Heart right ventricle (tissue), 16 donors: ENCODE measurements at regions not wholly inside any gene's neighbourhood (a gene's known extent, or its start where the extent isn't known, plus 50 kb on each side); places are given as distances from the start of the nearest gene placed in this dataset.
"Not testable (repeated sequence)": the region's sequence is repeated elsewhere in the genome, so short reads cannot be mapped to it uniquely, and the experiment has no call there.

Experiments used
- ATAC-seq, 8 donors: fragments of 200-7000 bp; cut with Tn5 transposase; one replicate each; pipeline ENCODE4 v1.9.1; 2020; ENCODE audit warnings: mild to moderate bottlenecking in 8 of 8, moderate library complexity in 8 of 8, moderate number of reproducible peaks in 1 of 8
- DNase-seq, 2 donors: peaks; one replicate each; pipeline ENCODE4 v3.0.0-alpha.2; 2020
- H3K27ac ChIP-seq, 10 donors: fragments of 200-600 bp; sonication (generic) in 2 of 10; one replicate each; pipeline versions ENCODE4 v1.5.0 to v1.8.0; 2020 to 2022; ENCODE audit warnings: mild to moderate bottlenecking in 3 of 10
- H3K27me3 ChIP-seq, 7 donors: fragments of 200-600 bp; one replicate each; pipeline ENCODE4 v1.8.0; 2021 to 2022; ENCODE audit warnings: mild to moderate bottlenecking in 2 of 7
- H3K36me3 ChIP-seq, 9 donors: fragments of 200-600 bp; sonication (generic) in 1 of 9; one replicate each; pipeline versions ENCODE4 v1.5.0 to v1.8.0; 2020 to 2022; ENCODE audit warnings: mild to moderate bottlenecking in 2 of 9
- H3K4me1 ChIP-seq, 9 donors: fragments of 200-600 bp; sonication (generic) in 1 of 9; one replicate each; pipeline versions ENCODE4 v1.5.0 to v1.8.0; 2020 to 2022; ENCODE audit warnings: mild to moderate bottlenecking in 4 of 9
- H3K4me3 ChIP-seq, 10 donors: fragments of 200-600 bp; sonication (generic) in 2 of 10; one replicate each; pipeline versions ENCODE4 v1.5.0 to v1.8.0; 2020 to 2022; ENCODE audit warnings: mild to moderate bottlenecking in 7 of 10, moderate library complexity in 2 of 10
- H3K9me3 ChIP-seq, 11 donors: fragments of 200-600 bp in 10 of 11; sonication (generic) in 2 of 11; one replicate each; pipeline versions ENCODE4 v1.5.0 to v1.8.0; 2013 to 2022; ENCODE audit warnings: mild to moderate bottlenecking in 2 of 11, control low read depth in 1 of 11, moderate library complexity in 1 of 11
- CTCF ChIP-seq, 9 donors: fragments of 200-600 bp; sonication (generic) in 2 of 9; IDR thresholded peaks; one replicate each; pipeline versions ENCODE4 v1.5.0 to v1.8.0; 2021 to 2022; ENCODE audit warnings: antibody characterized with exemption in 9 of 9, mild to moderate bottlenecking in 5 of 9, moderate library complexity in 1 of 9
- WGBS, 2 donors: extraction: QIAGEN DNeasy Blood & Tissue Kit; methylation state at CpG; one replicate each; pipeline ENCODE4 v1.1.7; 2013; ENCODE audit warnings: inconsistent platforms in 1 of 2; 5-methylcytosine and 5-hydroxymethylcytosine counted together
- intact Hi-C, 10 donors: fragments of 100-400 bp; cut with DNase I; formaldehyde crosslinking; loops; one replicate each; pipeline versions ENCODE4 v1.11.1 to v1.14.2; 2022
- donor health status: Arrhythmogenic right ventricular cardiomyopathy.
- donor health status: ischemic (EF 13 %, LVEDD 7.1; RV severe dilation, severe dysfunction).
- donor health status: healthy with polysubstance abuse.
- donor health status: DM: no; HTN: yes; CAD: no.
- donor health status: DM: no; HTN: no; CAD: no.
- donor health status: ischemic (EF 25% LVEDD 6.9; RV normal size, moderate dysfunction).
- donor health status: ischemic (EF 25% LVEDD 5.7; RV mildly dilated, moderate dysfunction).
- donor health status: healthy.
- donor health status: DM: yes; HTN: yes; CAD: no.
- donor health status: Ischemic cardiomyopathy.
- donor health status: ischemic (EF 35%, LVEDD 5.7; RV mildly dilated, moderate dysfunction).
- donor health status: nonischemic (EF 11% LVEDD 7.7; RV severe dilation, severe dysfunction).
- donor health status: DM: yes; HTN: yes; CAD: no.
- donor health status: PGD.
- donor health status: ischemic (EF 29% LVEDD 5.4; RV normal size, mild dysfunction).
- donor health status: nonischemic (EF 23%, LVEDD 6.1; RV moderate dilation, normal function).

GRCh38 chr2:147273628-147274027, 571.2 kb upstream of the ACVR2A start:
- ATAC-seq (no peak), DNase-seq (no peak)
- intact Hi-C loops: loop anchor here in 1 of 10 donors (2.0 kb wide), 1 partner anchor 53 kb away; no protein-coding TSS in a partner anchor
- H3K4me1 ChIP-seq: no peaks in the 10 kb centered on the region
- H3K4me3 ChIP-seq: no peak overlapping the region
- no peaks in the 10 kb centered on the region for H3K27me3 ChIP-seq
- WGBS, 2 donors: 91 to 96% methylated on average over 1 of the region's 1 CpG
- H3K27ac ChIP-seq: no peak overlapping the region
- H3K9me3 ChIP-seq: peaks cover 0 to 22% (median 9%) of the 10 kb centered on the region in 11 donors
- TF ChIP-seq CTCF (IDR thresholded peaks at IDR 0.05): no peak
- no peaks in the 10 kb centered on the region for H3K36me3 ChIP-seq

GRCh38 chr2:147273106-147273505, 571.7 kb upstream of the ACVR2A start:
- H3K9me3 ChIP-seq: peaks cover 0 to 28% (median 9%) of the 10 kb centered on the region in 11 donors
- no peaks in the 10 kb centered on the region for H3K4me1 ChIP-seq
- TF ChIP-seq CTCF (IDR thresholded peaks at IDR 0.05): no peak
- DNase-seq (no peak), ATAC-seq (no peak)
- intact Hi-C loops: loop anchor here in 1 of 10 donors (2.0 kb wide), 1 partner anchor 54 kb away; no protein-coding TSS in a partner anchor
- H3K4me3 ChIP-seq: no peak overlapping the region
- no peaks in the 10 kb centered on the region for H3K27me3 ChIP-seq
- no peaks in the 10 kb centered on the region for H3K36me3 ChIP-seq
- H3K27ac ChIP-seq: no peak overlapping the region

- H3K27me3 ChIP-seq, H3K27ac ChIP-seq, H3K4me1 ChIP-seq, DNase-seq, H3K4me3 ChIP-seq, ATAC-seq, intact Hi-C loops, H3K36me3 ChIP-seq: not testable (repeated sequence)
- 84 to 90% methylated on average over 2 of the region's 2 CpGs for WGBS, 2 donors
- H3K9me3 ChIP-seq: peaks cover 0 to 45% (median 9%) of the 10 kb centered on the region in 11 donors
Observed at GRCh38 chr2:147269581-147269980, 575.2 kb upstream of the ACVR2A start.

GRCh38 chr2:147260241-147260640, 584.6 kb upstream of the ACVR2A start:
- no peak overlapping the region for H3K27ac ChIP-seq
- no peaks in the 10 kb centered on the region for H3K27me3 ChIP-seq
- peaks cover 0 to 4% (median 0%) of the 10 kb centered on the region in 9 donors for H3K4me1 ChIP-seq
- ATAC-seq: no peak
- intact Hi-C loops: no loop called here
- no peak for TF ChIP-seq CTCF (IDR thresholded peaks at IDR 0.05)
- no peak for DNase-seq
- H3K36me3 ChIP-seq: no peaks in the 10 kb centered on the region
- peaks cover 0 to 17% (median 0%) of the 10 kb centered on the region in 11 donors for H3K9me3 ChIP-seq
- no peak overlapping the region for H3K4me3 ChIP-seq

GRCh38 chr2:147255812-147256211, 589.0 kb upstream of the ACVR2A start:
- 4 to 15% methylated on average over 1 of the region's 1 CpG for WGBS, 2 donors
- no peak for TF ChIP-seq CTCF (IDR thresholded peaks at IDR 0.05)
- Histone ChIP-seq H3K4me3 (no peak overlapping the region), H3K36me3 (no peaks in the 10 kb centered on the region), H3K9me3 (peaks cover 0 to 10% (median 0%) of the 10 kb centered on the region in 11 donors), H3K27ac (no peak overlapping the region), H3K4me1 (peaks cover 0 to 4% (median 0%) of the 10 kb centered on the region in 9 donors), H3K27me3 (no peaks in the 10 kb centered on the region)
- intact Hi-C loops: no loop called here
- ATAC-seq (no peak), DNase-seq (peak in 1 of 2 donors; percentile 13)
